Endothelial cell of umbilical vein (primary cell): ENCODE measurements at regions not wholly inside any gene's neighbourhood (a gene's known extent, or its start where the extent isn't known, plus 50 kb on each side); places are given as distances from the start of the nearest gene placed in this dataset.

Experiments used
- BruUV-seq: library from RNA; stranded (reverse); fragments of 400-500 nt; replicated peaks from 2 replicates; lab custom pipeline; 2021; lab: Mats Ljungman, UMichigan
- CTCF ChIA-PET: fragments of 300-600, 350-600 bp; sonication (Branson Sonifier 250); formaldehyde crosslinking; loops from one replicate; lab custom pipeline; 2021; ENCODE audit warnings: antibody characterized with exemption, inconsistent platforms; lab: Charles Lee
- POLR2A ChIA-PET: fragments of 300-600, 350-600 bp; sonication (Branson Sonifier 250); formaldehyde crosslinking; loops from one replicate; lab custom pipeline; 2021; ENCODE audit warnings: antibody characterized with exemption, inconsistent platforms; lab: Charles Lee
- DNase-seq: peaks from one replicate; pipeline ENCODE4 v3.0.0-alpha.2; 2011; ENCODE audit warnings: low read depth, low spot score
- FAIRE-seq: peaks from 2 replicates; lab custom pipeline; 2011; peaks lifted over from hg19 to GRCh38; lab: Jason Lieb, UNC
- H2AFZ ChIP-seq: 2 replicates; pipeline ENCODE4 v1.6.0; 2012; ENCODE audit warnings: low read depth, low read length, control low read depth, inconsistent platforms
- H3K27ac ChIP-seq: 2 replicates; pipeline ENCODE4 v1.5.1; 2011; ENCODE audit warnings: low read depth, mild to moderate bottlenecking, control low read depth, low read length, moderate library complexity; ENCODE audit not compliant: insufficient read depth
- H3K27me3 ChIP-seq, 2 experiments: 2 replicates each; pipeline versions ENCODE4 v1.6.0 to v1.6.1; 2011; ENCODE audit warnings: low read length in 2 of 2, mixed read lengths in 1 of 2; ENCODE audit not compliant: control insufficient read depth in 2 of 2, insufficient read depth in 2 of 2
- H3K36me3 ChIP-seq, 2 experiments: 2 replicates in 1 of 2; 3 replicates in 1 of 2; pipeline ENCODE4 v1.5.1; 2011; ENCODE audit warnings: low read length in 2 of 2, mild to moderate bottlenecking in 1 of 2, moderate library complexity in 1 of 2; ENCODE audit not compliant: control insufficient read depth in 2 of 2, insufficient read depth in 2 of 2; ENCODE audit errors: extremely low read depth in 1 of 2
- H3K4me1 ChIP-seq: 3 replicates; pipeline ENCODE4 v1.5.1; 2011; ENCODE audit warnings: mild to moderate bottlenecking, low read length; ENCODE audit not compliant: control insufficient read depth, insufficient read depth; ENCODE audit errors: extremely low read depth
- H3K4me2 ChIP-seq: 2 replicates; pipeline ENCODE4 v1.6.1; 2011; ENCODE audit warnings: low read length, control low read depth, mixed read lengths; ENCODE audit not compliant: insufficient read depth
- H3K4me3 ChIP-seq, 3 experiments: fragments of 200-600 bp in 1 of 3; sonication (generic), shearing (Covaris generic) in 1 of 3; replicated peaks in 1 of 3; 2 replicates each; pipeline ENCODE4 v1.5.1; 2011 to 2016; ENCODE audit warnings: control low read depth in 3 of 3, low read length in 3 of 3, mild to moderate bottlenecking in 2 of 3, inconsistent platforms in 1 of 3, low read depth in 1 of 3, moderate library complexity in 1 of 3; ENCODE audit not compliant: insufficient read depth in 1 of 3
- H3K79me2 ChIP-seq: 2 replicates; pipeline ENCODE4 v1.6.0; 2012; ENCODE audit warnings: low read length, inconsistent platforms; ENCODE audit not compliant: control insufficient read depth, insufficient read depth
- H3K9ac ChIP-seq: replicated peaks from 2 replicates; pipeline ENCODE3; 2011; ENCODE audit warnings: low read length, control low read depth; ENCODE audit not compliant: insufficient read depth; ENCODE audit errors: extremely low read depth
- H3K9me1 ChIP-seq: replicated peaks from 3 replicates; pipeline ENCODE4 v1.6.0; 2011; ENCODE audit warnings: mild to moderate bottlenecking, low read length; ENCODE audit not compliant: control insufficient read depth, insufficient read depth; ENCODE audit errors: extremely low read depth
- H3K9me3 ChIP-seq: replicated peaks from 2 replicates; pipeline ENCODE4 v1.5.1; 2012; ENCODE audit warnings: low read length, inconsistent platforms; ENCODE audit not compliant: control insufficient read depth, insufficient read depth
- H4K20me1 ChIP-seq: replicated peaks from 2 replicates; pipeline ENCODE3; 2011; ENCODE audit warnings: mild to moderate bottlenecking, low read length; ENCODE audit not compliant: control insufficient read depth, insufficient read depth; ENCODE audit errors: extremely low read depth
- EZH2 ChIP-seq: IDR thresholded peaks from 2 replicates; pipeline ENCODE4 v1.6.1; 2012; ENCODE audit warnings: borderline replicate concordance, low read depth, mild to moderate bottlenecking, moderate library complexity, low read length, inconsistent platforms; ENCODE audit not compliant: severe bottlenecking
- FOS ChIP-seq: IDR thresholded peaks from 2 replicates; pipeline ENCODE4 v1.6.1; 2011; ENCODE audit warnings: mild to moderate bottlenecking, low read length, moderate library complexity, borderline replicate concordance; ENCODE audit not compliant: insufficient read depth
- GATA2 ChIP-seq: IDR thresholded peaks from 2 replicates; pipeline ENCODE4 v1.7.0; 2011; ENCODE audit warnings: low read depth, mild to moderate bottlenecking, moderate library complexity, mixed read lengths, low read length; ENCODE audit not compliant: insufficient read length, insufficient read depth
- JUN ChIP-seq: IDR thresholded peaks from 2 replicates; pipeline ENCODE4 v1.6.1; 2011; ENCODE audit warnings: borderline replicate concordance, low read depth; ENCODE audit not compliant: insufficient read length, insufficient read depth
- MYC ChIP-seq: IDR thresholded peaks from one replicate; pipeline ENCODE4 v1.6.1; 2011; ENCODE audit warnings: mild to moderate bottlenecking, low read depth, low read length
- POLR2A ChIP-seq: IDR thresholded peaks from 2 replicates; pipeline ENCODE4 v1.6.1; 2012; ENCODE audit warnings: low read depth, mild to moderate bottlenecking, control low read depth, low read length
- POLR2AphosphoS5 ChIP-seq: IDR thresholded peaks from 2 replicates; pipeline ENCODE4 v1.6.1; 2012; ENCODE audit warnings: low read depth, mild to moderate bottlenecking, control low read depth, low read length, moderate library complexity; ENCODE audit not compliant: insufficient read depth
- dilution Hi-C: fragments of 300-500 bp; cut with MboI; formaldehyde crosslinking; loops from one replicate; pipeline ENCODE4 v1.15.0; 2019; ENCODE audit warnings: low sequenced_read_pairs; ENCODE audit not compliant: extremely low pct_ligation_motif_present
- intact Hi-C: fragments of 100-400 bp; cut with micrococcal nuclease; formaldehyde crosslinking; loops from one replicate; pipeline ENCODE4 v1.10.0; 2022
- TF ChIP-seq, protein P1 (sequence below): IDR thresholded peaks from 2 replicates; pipeline ENCODE4 v1.6.1; 2011; ENCODE audit not compliant: insufficient read depth, insufficient read length
- TF ChIP-seq, protein P2 (sequence below), 2 donors: IDR thresholded peaks; 1 replicate in 1 of 2; 2 replicates in 1 of 2; pipeline ENCODE4 v1.5.1; 2011; ENCODE audit warnings: low read length in 2 of 2, mild to moderate bottlenecking in 2 of 2, moderate library complexity in 2 of 2, control low read depth in 1 of 2, inconsistent platforms in 1 of 2, low read depth in 1 of 2; ENCODE audit not compliant: insufficient read depth in 1 of 2; ENCODE audit errors: extremely low read depth in 1 of 2

DNA sequence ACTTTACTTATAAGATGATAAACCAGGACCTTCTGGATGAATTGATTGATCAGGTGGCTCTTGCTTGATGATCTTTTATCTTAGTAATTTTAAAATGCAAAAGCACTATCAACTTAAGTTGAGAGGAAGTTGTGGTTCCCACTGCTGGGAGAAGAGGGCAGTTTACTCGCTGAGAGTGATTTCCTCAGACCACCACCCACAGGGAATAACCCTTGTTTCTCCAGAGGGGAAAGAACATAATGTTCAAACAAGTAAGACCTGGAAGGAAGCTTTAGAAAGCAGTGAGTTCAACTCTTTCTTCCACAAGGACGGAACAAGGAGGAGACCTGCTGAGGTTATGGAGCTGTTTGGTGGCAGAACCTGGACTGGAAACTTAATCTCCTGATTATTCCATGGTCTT, 138.7 kb downstream of the FAM204A start:
- ChIA-PET CTCF (no interaction called here), POLR2A (no interaction called here)
- no peaks in the 10 kb centered on the region for H3K79me2 ChIP-seq
- BruUV-seq: no TSS peak
- FAIRE-seq (no peak), DNase-seq (no peak)
- dilution Hi-C loops (no loop called here), intact Hi-C loops (no loop called here)
- no peaks in the 10 kb centered on the region for H3K27me3 ChIP-seq
- no peak overlapping the region for H2AFZ ChIP-seq
- H3K4me3 ChIP-seq: no peak overlapping the region
- no peaks in the 10 kb centered on the region for H3K9me3 ChIP-seq
- TF ChIP-seq EZH2 (no peak), FOS (no peak), MYC (no peak), POLR2AphosphoS5 (no peak), JUN (no peak), GATA2 (no peak), POLR2A (no peak)
- TF ChIP-seq, protein P1, sequence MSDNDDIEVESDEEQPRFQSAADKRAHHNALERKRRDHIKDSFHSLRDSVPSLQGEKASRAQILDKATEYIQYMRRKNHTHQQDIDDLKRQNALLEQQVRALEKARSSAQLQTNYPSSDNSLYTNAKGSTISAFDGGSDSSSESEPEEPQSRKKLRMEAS: no peak
- TF ChIP-seq, protein P2, sequence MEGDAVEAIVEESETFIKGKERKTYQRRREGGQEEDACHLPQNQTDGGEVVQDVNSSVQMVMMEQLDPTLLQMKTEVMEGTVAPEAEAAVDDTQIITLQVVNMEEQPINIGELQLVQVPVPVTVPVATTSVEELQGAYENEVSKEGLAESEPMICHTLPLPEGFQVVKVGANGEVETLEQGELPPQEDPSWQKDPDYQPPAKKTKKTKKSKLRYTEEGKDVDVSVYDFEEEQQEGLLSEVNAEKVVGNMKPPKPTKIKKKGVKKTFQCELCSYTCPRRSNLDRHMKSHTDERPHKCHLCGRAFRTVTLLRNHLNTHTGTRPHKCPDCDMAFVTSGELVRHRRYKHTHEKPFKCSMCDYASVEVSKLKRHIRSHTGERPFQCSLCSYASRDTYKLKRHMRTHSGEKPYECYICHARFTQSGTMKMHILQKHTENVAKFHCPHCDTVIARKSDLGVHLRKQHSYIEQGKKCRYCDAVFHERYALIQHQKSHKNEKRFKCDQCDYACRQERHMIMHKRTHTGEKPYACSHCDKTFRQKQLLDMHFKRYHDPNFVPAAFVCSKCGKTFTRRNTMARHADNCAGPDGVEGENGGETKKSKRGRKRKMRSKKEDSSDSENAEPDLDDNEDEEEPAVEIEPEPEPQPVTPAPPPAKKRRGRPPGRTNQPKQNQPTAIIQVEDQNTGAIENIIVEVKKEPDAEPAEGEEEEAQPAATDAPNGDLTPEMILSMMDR (IDR thresholded peaks at IDR 0.05; ENCODE audit: extremely low read depth in 1 of 2, insufficient read depth in 1 of 2, low read depth in 1 of 2, low read length in 2 of 2): no peak
- H3K9me1 ChIP-seq: no peaks in the 10 kb centered on the region
- no peak overlapping the region for H3K9ac ChIP-seq
- no peaks in the 10 kb centered on the region for H3K36me3 ChIP-seq
- no peaks in the 10 kb centered on the region for H4K20me1 ChIP-seq
- H3K4me1 ChIP-seq: no peaks in the 10 kb centered on the region
- no peak overlapping the region for H3K4me2 ChIP-seq
- H3K27ac ChIP-seq: no peak overlapping the region
